K562 (cell line): ENCODE measurements at regions not wholly inside any gene's neighbourhood (a gene's known extent, or its start where the extent isn't known, plus 50 kb on each side); places are given as distances from the start of the nearest gene placed in this dataset.

Experiments
- ATAC-seq: fragments of 200-7000 bp; cut with Tn5 transposase; 3 replicates; pipeline ENCODE4 v1.9.1; 2020; ENCODE audit warnings: moderate library complexity
- BruUV-seq: library from RNA; stranded (reverse); fragments of 400-500 nt; replicated peaks from 2 replicates; lab custom pipeline; 2021; lab: Mats Ljungman, UMichigan
- CTCF ChIA-PET: fragments of 300-600 bp; formaldehyde crosslinking; extraction: SDS; loops from one replicate; lab custom pipeline; 2021; ENCODE audit warnings: low intra/inter-chr PET ratio; lab: Yijun Ruan, JAX
- POLR2A ChIA-PET: fragments of 300-600, 350-650 bp; sonication (Branson Sonifier 250); formaldehyde crosslinking; extraction: SDS; loops from one replicate; lab custom pipeline; 2021; ENCODE audit warnings: antibody characterized with exemption, inconsistent platforms; lab: Yijun Ruan, JAX
- DNase-seq, 4 experiments: peaks; one replicate each; pipeline versions ENCODE4 v3.0.0 to v3.0.0-alpha.2; 2011 to 2018; ENCODE audit warnings: low spot score in 3 of 4, mixed read lengths in 3 of 4; ENCODE audit errors: extremely low read depth in 1 of 4
- FAIRE-seq: peaks from 2 replicates; lab custom pipeline; 2011; peaks lifted over from hg19 to GRCh38; lab: Jason Lieb, UNC
- H2AFZ ChIP-seq: 2 replicates; pipeline ENCODE4 v1.6.0; 2011; ENCODE audit warnings: low read depth, low read length, control low read depth, inconsistent platforms
- H3K27ac ChIP-seq: fragments of 200-600 bp; 3 replicates; pipeline ENCODE4 v1.8.0; 2011; ENCODE audit warnings: low read depth, mild to moderate bottlenecking, control low read depth, inconsistent platforms, low read length, moderate library complexity, mixed read lengths; ENCODE audit errors: extremely low read depth
- H3K27me3 ChIP-seq, 2 experiments: fragments of 300-600 bp in 1 of 2; 2 replicates in 1 of 2; 3 replicates in 1 of 2; pipeline versions ENCODE4 v1.6.0 to v1.8.0; 2011; ENCODE audit warnings: inconsistent platforms in 2 of 2, low read length in 2 of 2, mild to moderate bottlenecking in 1 of 2, mixed read lengths in 1 of 2, moderate library complexity in 1 of 2; ENCODE audit not compliant: control insufficient read depth in 2 of 2, insufficient read depth in 2 of 2
- H3K36me3 ChIP-seq: fragments of 300-600 bp; 3 replicates; pipeline ENCODE4 v1.8.0; 2011; ENCODE audit warnings: mild to moderate bottlenecking, low read length, inconsistent platforms; ENCODE audit not compliant: control insufficient read depth, insufficient read depth
- H3K4me1 ChIP-seq, 2 experiments: fragments of 200-600 bp in 1 of 2; replicated peaks in 1 of 2; 2 replicates in 1 of 2; 3 replicates in 1 of 2; pipeline versions ENCODE4 v1.5.1 to v1.8.0; 2011; ENCODE audit warnings: inconsistent platforms in 2 of 2, low read length in 2 of 2, mild to moderate bottlenecking in 1 of 2, mixed read lengths in 1 of 2, moderate library complexity in 1 of 2; ENCODE audit not compliant: control insufficient read depth in 2 of 2, insufficient read depth in 2 of 2
- H3K4me2 ChIP-seq: 2 replicates; pipeline ENCODE4 v1.6.1; 2011; ENCODE audit warnings: low read length, control low read depth, inconsistent platforms, mixed read lengths; ENCODE audit not compliant: insufficient read depth
- H3K4me3 ChIP-seq: fragments of 200-600 bp; sonication (generic), shearing (Covaris generic); 2 replicates; pipeline ENCODE4 v1.5.1; 2016; ENCODE audit warnings: control low read depth, inconsistent platforms
- H3K79me2 ChIP-seq: fragments of 200-600 bp; 3 replicates; pipeline ENCODE4 v1.8.0; 2011; ENCODE audit warnings: low read length, inconsistent platforms; ENCODE audit not compliant: control insufficient read depth, insufficient read depth
- H3K9ac ChIP-seq, 2 experiments: 2 replicates each; pipeline versions ENCODE4 v1.6.0 to v1.6.1; 2011; ENCODE audit warnings: low read depth in 2 of 2, low read length in 2 of 2, control low read depth in 1 of 2, inconsistent platforms in 1 of 2, mild to moderate bottlenecking in 1 of 2, mixed read lengths in 1 of 2; ENCODE audit not compliant: insufficient read depth in 1 of 2
- H3K9me1 ChIP-seq: one replicate; pipeline ENCODE4 v1.6.0; 2011; ENCODE audit warnings: inconsistent platforms, mild to moderate bottlenecking, low read length, moderate library complexity; ENCODE audit not compliant: control insufficient read depth, insufficient read depth
- H3K9me3 ChIP-seq: replicated peaks from 2 replicates; pipeline ENCODE4 v1.5.1; 2011; ENCODE audit warnings: low read depth, low read length, inconsistent platforms; ENCODE audit not compliant: control insufficient read depth, insufficient read depth
- H4K20me1 ChIP-seq: replicated peaks from 2 replicates; pipeline ENCODE4 v1.6.1; 2011; ENCODE audit warnings: low read length, inconsistent platforms, mixed read lengths; ENCODE audit not compliant: control insufficient read depth, insufficient read depth
- ARHGAP35 ChIP-seq: fragments of 450-650 bp; IDR thresholded peaks from 2 replicates; pipeline ENCODE4 v1.6.1; 2018; ENCODE audit not compliant: partially characterized antibody
- ESRRB ChIP-seq: fragments of 250-450 bp; sonication (Bioruptor Pico); IDR thresholded peaks from 2 replicates; pipeline ENCODE4 v1.5.0; 2020; ENCODE audit warnings: mild to moderate bottlenecking, moderate library complexity, borderline replicate concordance
- HSF4 ChIP-seq: fragments of 250-450 bp; sonication (Bioruptor Pico); IDR thresholded peaks from 2 replicates; pipeline ENCODE4 v2.1.2; 2022; ENCODE audit warnings: mild to moderate bottlenecking, moderate library complexity, borderline replicate concordance
- MECOM ChIP-seq: fragments of 250-450 bp; sonication (Bioruptor Pico); IDR thresholded peaks from 2 replicates; pipeline ENCODE4 v1.8.0; 2022; ENCODE audit warnings: inconsistent platforms
- MEF2A ChIP-seq: IDR thresholded peaks from 2 replicates; pipeline ENCODE4 v1.6.1; 2011; ENCODE audit warnings: low read depth, mild to moderate bottlenecking, low read length, moderate library complexity; ENCODE audit not compliant: control insufficient read depth
- ZNF124 ChIP-seq: sonication (generic); formaldehyde crosslinking; IDR thresholded peaks from 2 replicates; pipeline ENCODE4 v1.8.1; 2022; ENCODE audit warnings: missing genetic modification reagents
- in situ Hi-C: fragments of 300-500 bp; cut with MboI; formaldehyde crosslinking; loops from 4 replicates; pipeline ENCODE4 v1.15.0; 2018; ENCODE audit warnings: inconsistent platforms, mixed read lengths
- intact Hi-C: fragments of 100-400 bp; cut with micrococcal nuclease; formaldehyde crosslinking; loops from 2 replicates; pipeline ENCODE4 v1.14.2; 2022
- TF ChIP-seq, protein P1 (sequence below): fragments of 450-650 bp; IDR thresholded peaks from 2 replicates; pipeline ENCODE4 v1.6.1; 2018; ENCODE audit not compliant: partially characterized antibody
- TF ChIP-seq, protein P2 (sequence below): fragments of 150-350 bp; conservative IDR thresholded peaks from 2 replicates; pipeline ENCODE4 v1.6.1; 2014; ENCODE audit warnings: low read length

DNA sequence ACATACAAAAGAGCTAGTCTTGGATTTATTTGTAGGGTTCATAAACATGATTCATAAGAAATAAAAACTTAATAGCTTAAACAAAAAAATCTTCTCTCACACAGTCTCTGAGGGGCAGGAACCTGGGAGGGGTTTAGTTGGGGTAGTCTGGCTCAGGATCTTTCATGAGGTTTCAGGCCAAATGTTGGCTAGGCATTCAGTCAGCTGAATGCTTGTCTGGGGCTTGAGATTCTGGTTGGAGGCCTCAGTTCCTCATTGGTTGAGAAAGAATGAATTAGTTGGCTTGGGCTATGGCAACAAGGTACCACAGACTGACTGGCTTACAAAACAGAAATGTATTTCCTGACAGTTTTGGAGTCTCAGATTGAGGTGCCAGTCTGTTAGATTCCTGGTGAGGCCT lies 74.3 kb downstream of the ANKRD7 start:
- Histone ChIP-seq H3K79me2 (no peaks in the 10 kb centered on the region), H3K4me1 (no peaks in the 10 kb centered on the region), H2AFZ (no peak overlapping the region), H3K4me3 (no peak overlapping the region), H3K36me3 (no peaks in the 10 kb centered on the region), H4K20me1 (no peaks in the 10 kb centered on the region), H3K4me2 (no peak overlapping the region), H3K27me3 (no peaks in the 10 kb centered on the region), H3K9ac (no peak overlapping the region), H3K27ac (no peak overlapping the region), H3K9me3 (0 out of 2 replicates have a peak, but pooled peaks cover 2% of the 10 kb centered on the region), H3K9me1 (no peaks in the 10 kb centered on the region)
- intact Hi-C loops: no loop called here
- CTCF ChIA-PET: no interaction called here
- in situ Hi-C loops: no loop called here
- ATAC-seq: no peak
- POLR2A ChIA-PET: no interaction called here
- DNase-seq: no peak
- FAIRE-seq: no peak
- BruUV-seq: no TSS peak
- TF ChIP-seq HSF4 (CRISPR knock-in tag) (no peak), MEF2A (no peak), MECOM (CRISPR knock-in tag) (no peak), ARHGAP35 (no peak), ESRRB (CRISPR knock-in tag) (no peak), ZNF124 (no peak)
- TF ChIP-seq, protein P1, sequence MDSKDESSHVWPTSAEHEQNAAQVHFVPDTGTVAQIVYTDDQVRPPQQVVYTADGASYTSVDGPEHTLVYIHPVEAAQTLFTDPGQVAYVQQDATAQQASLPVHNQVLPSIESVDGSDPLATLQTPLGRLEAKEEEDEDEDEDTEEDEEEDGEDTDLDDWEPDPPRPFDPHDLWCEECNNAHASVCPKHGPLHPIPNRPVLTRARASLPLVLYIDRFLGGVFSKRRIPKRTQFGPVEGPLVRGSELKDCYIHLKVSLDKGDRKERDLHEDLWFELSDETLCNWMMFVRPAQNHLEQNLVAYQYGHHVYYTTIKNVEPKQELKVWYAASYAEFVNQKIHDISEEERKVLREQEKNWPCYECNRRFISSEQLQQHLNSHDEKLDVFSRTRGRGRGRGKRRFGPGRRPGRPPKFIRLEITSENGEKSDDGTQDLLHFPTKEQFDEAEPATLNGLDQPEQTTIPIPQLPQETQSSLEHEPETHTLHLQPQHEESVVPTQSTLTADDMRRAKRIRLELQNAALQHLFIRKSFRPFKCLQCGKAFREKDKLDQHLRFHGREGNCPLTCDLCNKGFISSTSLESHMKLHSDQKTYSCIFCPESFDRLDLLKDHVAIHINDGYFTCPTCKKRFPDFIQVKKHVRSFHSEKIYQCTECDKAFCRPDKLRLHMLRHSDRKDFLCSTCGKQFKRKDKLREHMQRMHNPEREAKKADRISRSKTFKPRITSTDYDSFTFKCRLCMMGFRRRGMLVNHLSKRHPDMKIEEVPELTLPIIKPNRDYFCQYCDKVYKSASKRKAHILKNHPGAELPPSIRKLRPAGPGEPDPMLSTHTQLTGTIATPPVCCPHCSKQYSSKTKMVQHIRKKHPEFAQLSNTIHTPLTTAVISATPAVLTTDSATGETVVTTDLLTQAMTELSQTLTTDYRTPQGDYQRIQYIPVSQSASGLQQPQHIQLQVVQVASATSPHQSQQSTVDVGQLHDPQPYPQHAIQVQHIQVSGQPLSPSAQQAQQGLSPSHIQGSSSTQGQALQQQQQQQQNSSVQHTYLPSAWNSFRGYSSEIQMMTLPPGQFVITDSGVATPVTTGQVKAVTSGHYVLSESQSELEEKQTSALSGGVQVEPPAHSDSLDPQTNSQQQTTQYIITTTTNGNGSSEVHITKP: no peak
- TF ChIP-seq, protein P2, sequence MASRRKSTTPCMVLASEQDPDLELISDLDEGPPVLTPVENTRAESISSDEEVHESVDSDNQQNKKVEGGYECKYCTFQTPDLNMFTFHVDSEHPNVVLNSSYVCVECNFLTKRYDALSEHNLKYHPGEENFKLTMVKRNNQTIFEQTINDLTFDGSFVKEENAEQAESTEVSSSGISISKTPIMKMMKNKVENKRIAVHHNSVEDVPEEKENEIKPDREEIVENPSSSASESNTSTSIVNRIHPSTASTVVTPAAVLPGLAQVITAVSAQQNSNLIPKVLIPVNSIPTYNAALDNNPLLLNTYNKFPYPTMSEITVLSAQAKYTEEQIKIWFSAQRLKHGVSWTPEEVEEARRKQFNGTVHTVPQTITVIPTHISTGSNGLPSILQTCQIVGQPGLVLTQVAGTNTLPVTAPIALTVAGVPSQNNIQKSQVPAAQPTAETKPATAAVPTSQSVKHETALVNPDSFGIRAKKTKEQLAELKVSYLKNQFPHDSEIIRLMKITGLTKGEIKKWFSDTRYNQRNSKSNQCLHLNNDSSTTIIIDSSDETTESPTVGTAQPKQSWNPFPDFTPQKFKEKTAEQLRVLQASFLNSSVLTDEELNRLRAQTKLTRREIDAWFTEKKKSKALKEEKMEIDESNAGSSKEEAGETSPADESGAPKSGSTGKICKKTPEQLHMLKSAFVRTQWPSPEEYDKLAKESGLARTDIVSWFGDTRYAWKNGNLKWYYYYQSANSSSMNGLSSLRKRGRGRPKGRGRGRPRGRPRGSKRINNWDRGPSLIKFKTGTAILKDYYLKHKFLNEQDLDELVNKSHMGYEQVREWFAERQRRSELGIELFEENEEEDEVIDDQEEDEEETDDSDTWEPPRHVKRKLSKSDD: no peak
- TF ChIP-seq, all 486 proteins: peak for 0
